WTC11 (cell line): ENCODE measurements at regions not wholly inside any gene's neighbourhood (a gene's known extent, or its start where the extent isn't known, plus 50 kb on each side); places are given as distances from the start of the nearest gene placed in this dataset.

Source experiments
- CBFB ChIP-seq: sonication (generic); formaldehyde crosslinking; IDR thresholded peaks from 2 replicates; pipeline ENCODE4 v1.8.1; 2022; ENCODE audit warnings: mild to moderate bottlenecking, low read depth, missing genetic modification reagents
- TF ChIP-seq, protein P1 (sequence below): sonication (generic); formaldehyde crosslinking; IDR thresholded peaks from 2 replicates; pipeline ENCODE4 v1.8.0; 2022; ENCODE audit warnings: missing genetic modification reagents
- TF ChIP-seq, protein P2 (sequence below): fragments of 200-600 bp; IDR thresholded peaks from 2 replicates; pipeline ENCODE4 v1.8.0; 2022; ENCODE audit warnings: antibody characterized with exemption
- TF ChIP-seq, protein P3 (sequence below): sonication (generic); formaldehyde crosslinking; IDR thresholded peaks from 2 replicates; pipeline ENCODE4 v1.8.1; 2022; ENCODE audit warnings: mild to moderate bottlenecking, missing genetic modification reagents, moderate library complexity, borderline replicate concordance
- TF ChIP-seq, protein P4 (sequence below): sonication (generic); formaldehyde crosslinking; IDR thresholded peaks from 2 replicates; pipeline ENCODE4 v1.8.0; 2022; ENCODE audit warnings: mild to moderate bottlenecking, missing genetic modification reagents
- TF ChIP-seq, protein P5 (sequence below): sonication (generic); formaldehyde crosslinking; IDR thresholded peaks from 2 replicates; pipeline ENCODE4 v1.8.0; 2022; ENCODE audit warnings: mild to moderate bottlenecking, missing genetic modification reagents

DNA sequence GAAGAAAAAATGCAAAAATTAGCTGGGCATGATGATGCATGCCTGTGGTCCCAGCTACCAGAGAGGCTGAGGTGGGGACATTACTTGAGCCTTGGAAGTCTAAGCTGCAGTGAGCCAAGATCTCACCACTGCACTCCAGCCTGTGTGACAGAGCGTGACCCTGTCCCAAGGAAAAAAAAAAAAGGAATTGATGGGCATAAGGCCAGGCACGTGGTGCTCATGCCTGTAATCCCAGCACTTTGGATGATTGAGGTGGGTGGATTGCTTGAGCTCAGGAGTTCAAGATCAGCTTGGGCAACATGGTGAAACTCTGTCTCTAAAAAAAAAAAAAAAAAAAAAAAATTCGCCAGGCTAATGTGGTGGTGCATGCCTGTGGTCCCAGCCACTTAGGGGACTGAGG is 55.8 kb upstream of the ATP2B4 start:
- no peak for TF ChIP-seq CBFB (CRISPR knock-in tag)
- TF ChIP-seq, protein P1, sequence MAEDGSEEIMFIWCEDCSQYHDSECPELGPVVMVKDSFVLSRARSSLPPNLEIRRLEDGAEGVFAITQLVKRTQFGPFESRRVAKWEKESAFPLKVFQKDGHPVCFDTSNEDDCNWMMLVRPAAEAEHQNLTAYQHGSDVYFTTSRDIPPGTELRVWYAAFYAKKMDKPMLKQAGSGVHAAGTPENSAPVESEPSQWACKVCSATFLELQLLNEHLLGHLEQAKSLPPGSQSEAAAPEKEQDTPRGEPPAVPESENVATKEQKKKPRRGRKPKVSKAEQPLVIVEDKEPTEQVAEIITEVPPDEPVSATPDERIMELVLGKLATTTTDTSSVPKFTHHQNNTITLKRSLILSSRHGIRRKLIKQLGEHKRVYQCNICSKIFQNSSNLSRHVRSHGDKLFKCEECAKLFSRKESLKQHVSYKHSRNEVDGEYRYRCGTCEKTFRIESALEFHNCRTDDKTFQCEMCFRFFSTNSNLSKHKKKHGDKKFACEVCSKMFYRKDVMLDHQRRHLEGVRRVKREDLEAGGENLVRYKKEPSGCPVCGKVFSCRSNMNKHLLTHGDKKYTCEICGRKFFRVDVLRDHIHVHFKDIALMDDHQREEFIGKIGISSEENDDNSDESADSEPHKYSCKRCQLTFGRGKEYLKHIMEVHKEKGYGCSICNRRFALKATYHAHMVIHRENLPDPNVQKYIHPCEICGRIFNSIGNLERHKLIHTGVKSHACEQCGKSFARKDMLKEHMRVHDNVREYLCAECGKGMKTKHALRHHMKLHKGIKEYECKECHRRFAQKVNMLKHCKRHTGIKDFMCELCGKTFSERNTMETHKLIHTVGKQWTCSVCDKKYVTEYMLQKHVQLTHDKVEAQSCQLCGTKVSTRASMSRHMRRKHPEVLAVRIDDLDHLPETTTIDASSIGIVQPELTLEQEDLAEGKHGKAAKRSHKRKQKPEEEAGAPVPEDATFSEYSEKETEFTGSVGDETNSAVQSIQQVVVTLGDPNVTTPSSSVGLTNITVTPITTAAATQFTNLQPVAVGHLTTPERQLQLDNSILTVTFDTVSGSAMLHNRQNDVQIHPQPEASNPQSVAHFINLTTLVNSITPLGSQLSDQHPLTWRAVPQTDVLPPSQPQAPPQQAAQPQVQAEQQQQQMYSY (CRISPR knock-in tag): no peak
- TF ChIP-seq, protein P2, sequence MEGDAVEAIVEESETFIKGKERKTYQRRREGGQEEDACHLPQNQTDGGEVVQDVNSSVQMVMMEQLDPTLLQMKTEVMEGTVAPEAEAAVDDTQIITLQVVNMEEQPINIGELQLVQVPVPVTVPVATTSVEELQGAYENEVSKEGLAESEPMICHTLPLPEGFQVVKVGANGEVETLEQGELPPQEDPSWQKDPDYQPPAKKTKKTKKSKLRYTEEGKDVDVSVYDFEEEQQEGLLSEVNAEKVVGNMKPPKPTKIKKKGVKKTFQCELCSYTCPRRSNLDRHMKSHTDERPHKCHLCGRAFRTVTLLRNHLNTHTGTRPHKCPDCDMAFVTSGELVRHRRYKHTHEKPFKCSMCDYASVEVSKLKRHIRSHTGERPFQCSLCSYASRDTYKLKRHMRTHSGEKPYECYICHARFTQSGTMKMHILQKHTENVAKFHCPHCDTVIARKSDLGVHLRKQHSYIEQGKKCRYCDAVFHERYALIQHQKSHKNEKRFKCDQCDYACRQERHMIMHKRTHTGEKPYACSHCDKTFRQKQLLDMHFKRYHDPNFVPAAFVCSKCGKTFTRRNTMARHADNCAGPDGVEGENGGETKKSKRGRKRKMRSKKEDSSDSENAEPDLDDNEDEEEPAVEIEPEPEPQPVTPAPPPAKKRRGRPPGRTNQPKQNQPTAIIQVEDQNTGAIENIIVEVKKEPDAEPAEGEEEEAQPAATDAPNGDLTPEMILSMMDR: no peak
- TF ChIP-seq, protein P3, sequence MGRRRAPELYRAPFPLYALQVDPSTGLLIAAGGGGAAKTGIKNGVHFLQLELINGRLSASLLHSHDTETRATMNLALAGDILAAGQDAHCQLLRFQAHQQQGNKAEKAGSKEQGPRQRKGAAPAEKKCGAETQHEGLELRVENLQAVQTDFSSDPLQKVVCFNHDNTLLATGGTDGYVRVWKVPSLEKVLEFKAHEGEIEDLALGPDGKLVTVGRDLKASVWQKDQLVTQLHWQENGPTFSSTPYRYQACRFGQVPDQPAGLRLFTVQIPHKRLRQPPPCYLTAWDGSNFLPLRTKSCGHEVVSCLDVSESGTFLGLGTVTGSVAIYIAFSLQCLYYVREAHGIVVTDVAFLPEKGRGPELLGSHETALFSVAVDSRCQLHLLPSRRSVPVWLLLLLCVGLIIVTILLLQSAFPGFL (CRISPR knock-in tag): no peak
- TF ChIP-seq, protein P4, sequence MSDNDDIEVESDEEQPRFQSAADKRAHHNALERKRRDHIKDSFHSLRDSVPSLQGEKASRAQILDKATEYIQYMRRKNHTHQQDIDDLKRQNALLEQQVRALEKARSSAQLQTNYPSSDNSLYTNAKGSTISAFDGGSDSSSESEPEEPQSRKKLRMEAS: no peak
- TF ChIP-seq, protein P5, sequence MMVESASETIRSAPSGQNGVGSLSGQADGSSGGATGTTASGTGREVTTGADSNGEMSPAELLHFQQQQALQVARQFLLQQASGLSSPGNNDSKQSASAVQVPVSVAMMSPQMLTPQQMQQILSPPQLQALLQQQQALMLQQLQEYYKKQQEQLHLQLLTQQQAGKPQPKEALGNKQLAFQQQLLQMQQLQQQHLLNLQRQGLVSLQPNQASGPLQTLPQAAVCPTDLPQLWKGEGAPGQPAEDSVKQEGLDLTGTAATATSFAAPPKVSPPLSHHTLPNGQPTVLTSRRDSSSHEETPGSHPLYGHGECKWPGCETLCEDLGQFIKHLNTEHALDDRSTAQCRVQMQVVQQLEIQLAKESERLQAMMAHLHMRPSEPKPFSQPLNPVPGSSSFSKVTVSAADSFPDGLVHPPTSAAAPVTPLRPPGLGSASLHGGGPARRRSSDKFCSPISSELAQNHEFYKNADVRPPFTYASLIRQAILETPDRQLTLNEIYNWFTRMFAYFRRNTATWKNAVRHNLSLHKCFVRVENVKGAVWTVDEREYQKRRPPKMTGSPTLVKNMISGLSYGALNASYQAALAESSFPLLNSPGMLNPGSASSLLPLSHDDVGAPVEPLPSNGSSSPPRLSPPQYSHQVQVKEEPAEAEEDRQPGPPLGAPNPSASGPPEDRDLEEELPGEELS: no peak
